ENCODE measurements at regions not wholly inside any gene's neighbourhood (a gene's known extent, or its start where the extent isn't known, plus 50 kb on each side); places are given as distances from the start of the nearest gene placed in this dataset.

GRCh38 chr20:11296951-11297350 is 620.7 kb upstream of the BTBD3 start:
- no peaks in the 10 kb centered on the region for H3K9me3 ChIP-seq (replicated peaks; ENCODE audit: insufficient read depth, low read length)
- no peaks in the 10 kb centered on the region for H3K79me2 ChIP-seq (ENCODE audit: low read length)
- H3F3A ChIP-seq (ENCODE audit: insufficient read depth, low read length) = no peaks in the 10 kb centered on the region
- no peak overlapping the region for H3K4me2 ChIP-seq (ENCODE audit: low read depth, low read length)
- no peaks in the 10 kb centered on the region for H3K36me3 ChIP-seq (replicated peaks; ENCODE audit: insufficient read depth, low read length)
- no peak overlapping the region for H2AFZ ChIP-seq (ENCODE audit: low read length)
- no peak overlapping the region for H3K9ac ChIP-seq (ENCODE audit: low read length)
- no peak for DNase-seq
- H3K4me3 ChIP-seq (ENCODE audit: low read length) = no peak overlapping the region
- TF ChIP-seq, protein P1, sequence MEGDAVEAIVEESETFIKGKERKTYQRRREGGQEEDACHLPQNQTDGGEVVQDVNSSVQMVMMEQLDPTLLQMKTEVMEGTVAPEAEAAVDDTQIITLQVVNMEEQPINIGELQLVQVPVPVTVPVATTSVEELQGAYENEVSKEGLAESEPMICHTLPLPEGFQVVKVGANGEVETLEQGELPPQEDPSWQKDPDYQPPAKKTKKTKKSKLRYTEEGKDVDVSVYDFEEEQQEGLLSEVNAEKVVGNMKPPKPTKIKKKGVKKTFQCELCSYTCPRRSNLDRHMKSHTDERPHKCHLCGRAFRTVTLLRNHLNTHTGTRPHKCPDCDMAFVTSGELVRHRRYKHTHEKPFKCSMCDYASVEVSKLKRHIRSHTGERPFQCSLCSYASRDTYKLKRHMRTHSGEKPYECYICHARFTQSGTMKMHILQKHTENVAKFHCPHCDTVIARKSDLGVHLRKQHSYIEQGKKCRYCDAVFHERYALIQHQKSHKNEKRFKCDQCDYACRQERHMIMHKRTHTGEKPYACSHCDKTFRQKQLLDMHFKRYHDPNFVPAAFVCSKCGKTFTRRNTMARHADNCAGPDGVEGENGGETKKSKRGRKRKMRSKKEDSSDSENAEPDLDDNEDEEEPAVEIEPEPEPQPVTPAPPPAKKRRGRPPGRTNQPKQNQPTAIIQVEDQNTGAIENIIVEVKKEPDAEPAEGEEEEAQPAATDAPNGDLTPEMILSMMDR (IDR thresholded peaks at IDR 0.05; ENCODE audit: low read length) = no peak
- TF ChIP-seq EZH2 (optimal IDR thresholded peaks at IDR 0.05; ENCODE audit: low read depth, low read length) (no peak), EZH2phosphoT487 (IDR thresholded peaks at IDR 0.05; ENCODE audit: low read length) (no peak)
- no peak overlapping the region for H3K27ac ChIP-seq (ENCODE audit: low read length)
- no peaks in the 10 kb centered on the region for H3K4me1 ChIP-seq (ENCODE audit: low read length)
- no peaks in the 10 kb centered on the region for H3K9me2 ChIP-seq (replicated peaks; ENCODE audit: insufficient read depth, low read length)
- no peaks in the 10 kb centered on the region for H3K27me3 ChIP-seq (replicated peaks; ENCODE audit: insufficient read depth, low read length)
- H4K20me1 ChIP-seq (ENCODE audit: insufficient read depth, low read length) = no peaks in the 10 kb centered on the region

- H3K4me3 ChIP-seq (ENCODE audit: low read length) = no peak overlapping the region
- no peak overlapping the region for H3K9ac ChIP-seq (ENCODE audit: low read length)
- H3K79me2 ChIP-seq (ENCODE audit: low read length) = no peaks in the 10 kb centered on the region
- H3K36me3 ChIP-seq (replicated peaks; ENCODE audit: insufficient read depth, low read length) = no peaks in the 10 kb centered on the region
- DNase-seq = no peak
- H3K9me3 ChIP-seq (replicated peaks; ENCODE audit: insufficient read depth, low read length) = no peaks in the 10 kb centered on the region
- H3F3A ChIP-seq (ENCODE audit: insufficient read depth, low read length) = peaks cover 4% of the 10 kb centered on the region; the same call in 1 of the 2 replicates
- no peaks in the 10 kb centered on the region for H3K27me3 ChIP-seq (replicated peaks; ENCODE audit: insufficient read depth, low read length)
- H3K4me2 ChIP-seq (ENCODE audit: low read depth, low read length) = no peak overlapping the region
- no peaks in the 10 kb centered on the region for H3K9me2 ChIP-seq (replicated peaks; ENCODE audit: insufficient read depth, low read length)
- H3K27ac ChIP-seq (ENCODE audit: low read length) = no peak overlapping the region
- no peak overlapping the region for H2AFZ ChIP-seq (ENCODE audit: low read length)
- H4K20me1 ChIP-seq (ENCODE audit: insufficient read depth, low read length) = no peaks in the 10 kb centered on the region
- H3K4me1 ChIP-seq (ENCODE audit: low read length) = peaks cover 15% of the 10 kb centered on the region; the same call in 1 of the 2 replicates
- TF ChIP-seq EZH2phosphoT487 (IDR thresholded peaks at IDR 0.05; ENCODE audit: low read length) = no peak
- no peak for TF ChIP-seq EZH2 (optimal IDR thresholded peaks at IDR 0.05; ENCODE audit: low read depth, low read length)
- TF ChIP-seq, protein P1 (IDR thresholded peaks at IDR 0.05; ENCODE audit: low read length) = no peak
Measured at GRCh38 chr20:11301699-11302098, 616.0 kb upstream of the BTBD3 start.

DNA sequence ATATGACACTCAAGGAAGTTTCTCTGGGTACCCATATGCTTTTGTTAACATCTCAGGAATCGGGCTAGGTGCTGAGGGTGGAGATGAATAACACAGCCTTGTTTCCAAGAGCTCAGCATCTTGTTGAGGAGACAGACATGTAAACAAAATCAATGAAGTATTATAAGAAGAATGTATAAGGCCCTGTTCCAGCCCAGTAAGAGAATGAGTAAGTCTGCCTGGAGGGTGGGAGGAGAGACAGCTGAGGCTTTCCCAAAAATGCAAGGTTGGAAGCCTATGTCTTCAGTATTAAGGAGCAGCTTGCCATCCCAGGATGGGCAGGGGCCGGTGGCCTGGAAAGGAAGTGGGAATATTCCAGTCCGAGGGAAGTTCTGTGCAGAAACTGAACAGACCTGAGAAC is 615.3 kb upstream of the BTBD3 start:
- Histone ChIP-seq H3K36me3 (replicated peaks; ENCODE audit: insufficient read depth, low read length) (no peaks in the 10 kb centered on the region), H4K20me1 (ENCODE audit: insufficient read depth, low read length) (no peaks in the 10 kb centered on the region), H3K9ac (ENCODE audit: low read length) (no peak overlapping the region), H3K27me3 (replicated peaks; ENCODE audit: insufficient read depth, low read length) (no peaks in the 10 kb centered on the region), H3K79me2 (ENCODE audit: low read length) (no peaks in the 10 kb centered on the region), H3K27ac (ENCODE audit: low read length) (no peak overlapping the region), H3K4me1 (ENCODE audit: low read length) (peaks cover 15% of the 10 kb centered on the region; the same call in 1 of the 2 replicates), H3F3A (ENCODE audit: insufficient read depth, low read length) (peaks cover 4% of the 10 kb centered on the region; the same call in 1 of the 2 replicates), H3K9me2 (replicated peaks; ENCODE audit: insufficient read depth, low read length) (no peaks in the 10 kb centered on the region), H3K9me3 (replicated peaks; ENCODE audit: insufficient read depth, low read length) (no peaks in the 10 kb centered on the region), H3K4me3 (ENCODE audit: low read length) (no peak overlapping the region), H3K4me2 (ENCODE audit: low read depth, low read length) (no peak overlapping the region), H2AFZ (ENCODE audit: low read length) (no peak overlapping the region)
- no peak for DNase-seq
- TF ChIP-seq, protein P1 (IDR thresholded peaks at IDR 0.05; ENCODE audit: low read length) = no peak
- TF ChIP-seq EZH2 (optimal IDR thresholded peaks at IDR 0.05; ENCODE audit: low read depth, low read length) = no peak
- no peak for TF ChIP-seq EZH2phosphoT487 (IDR thresholded peaks at IDR 0.05; ENCODE audit: low read length)
